ENCODE measurements at regions not wholly inside any gene's neighbourhood (a gene's known extent, or its start where the extent isn't known, plus 50 kb on each side); places are given as distances from the start of the nearest gene placed in this dataset.

DNA sequence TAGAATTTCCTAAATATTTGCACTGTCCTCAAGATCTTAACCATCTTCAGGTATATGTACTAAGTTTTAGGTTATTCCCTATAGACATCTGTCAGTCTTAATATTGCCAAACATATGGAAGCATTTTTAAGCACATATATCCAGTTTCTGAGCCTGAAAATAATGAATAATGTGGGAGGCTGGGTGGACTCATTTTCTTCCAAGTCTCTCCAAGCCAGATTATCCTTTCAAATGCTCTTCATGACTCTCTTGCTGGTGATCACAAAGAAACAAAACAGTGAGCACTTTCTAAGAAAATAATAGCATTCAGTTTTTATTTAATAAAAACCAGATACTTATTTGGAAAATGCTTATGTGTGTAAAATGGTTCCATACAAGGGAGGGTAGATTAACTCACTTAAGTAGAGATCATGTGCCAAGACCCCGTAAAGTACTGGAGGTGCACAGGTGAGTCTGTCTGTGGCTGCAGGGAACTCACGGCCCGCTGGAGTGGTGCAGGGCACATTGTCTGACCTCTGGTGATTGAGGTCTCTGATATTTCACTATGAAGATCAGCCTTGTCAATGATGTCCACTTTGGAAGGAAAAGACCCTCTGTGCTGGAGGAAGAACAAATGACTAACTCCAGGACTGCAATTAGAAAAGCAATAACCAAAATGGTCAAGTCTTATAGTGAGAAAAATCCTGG is 161.6 kb downstream of the TMEM18 start:
- DNase-seq (ENCODE audit: low read depth in 2 of 2, low spot score in 1 of 2) = no peak

DNA sequence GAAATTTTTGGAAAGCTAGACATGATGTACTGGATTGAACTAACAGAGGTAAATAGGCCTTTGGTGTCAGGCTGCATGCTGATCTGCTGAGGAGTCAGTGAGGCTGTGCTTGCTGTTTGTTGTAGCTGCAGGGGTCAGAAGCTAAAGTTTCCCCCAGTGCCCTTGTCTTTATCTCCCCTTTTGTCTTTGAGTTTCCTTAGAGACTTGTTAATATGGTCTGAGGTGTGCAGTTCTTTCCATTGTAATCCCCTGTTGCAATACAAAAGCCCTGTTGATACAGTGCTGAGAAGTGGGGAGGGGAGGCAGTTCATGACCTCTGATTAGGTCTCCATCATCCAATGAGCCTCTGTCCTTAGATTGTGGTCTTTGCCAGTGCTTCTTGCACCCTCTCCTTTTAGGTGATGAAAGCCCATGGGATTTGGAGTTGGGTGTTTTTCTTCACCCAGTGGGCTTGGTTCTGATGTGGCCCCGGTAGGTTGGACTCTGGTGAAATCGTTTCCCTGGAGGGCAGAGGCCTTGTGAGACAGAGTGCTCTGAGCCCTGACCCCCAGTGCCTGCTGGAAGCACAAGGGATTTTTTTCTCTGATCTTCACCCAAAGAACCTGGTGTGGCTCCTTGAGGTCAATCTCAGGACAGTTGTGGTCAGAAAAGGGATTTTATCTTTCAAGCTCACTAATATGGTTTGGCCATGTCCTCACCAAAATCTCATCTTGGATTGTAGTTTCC is 163.1 kb downstream of the TMEM18 start:
- no peak for DNase-seq (ENCODE audit: low read depth in 2 of 2, low spot score in 1 of 2)

DNA sequence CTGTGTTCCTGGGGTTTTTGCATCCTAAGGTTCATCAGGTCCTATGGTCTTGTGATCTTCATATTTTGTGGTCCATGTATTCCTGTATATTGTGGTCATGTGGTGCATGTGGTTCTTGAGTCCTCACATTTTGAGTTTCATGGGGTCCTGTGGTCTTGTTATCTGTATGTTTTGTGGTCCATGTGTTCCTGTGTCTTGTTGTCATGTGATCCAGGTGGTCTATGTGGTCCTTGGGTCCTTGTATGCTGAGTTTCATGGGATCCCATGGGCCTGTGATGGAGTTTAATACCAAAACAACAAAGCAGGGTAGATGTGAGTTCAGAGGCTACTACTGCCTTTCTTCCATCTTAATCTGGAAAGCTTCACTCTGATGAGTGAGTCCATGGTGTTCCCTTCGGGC is 166.4 kb downstream of the TMEM18 start:
- DNase-seq (ENCODE audit: low read depth in 2 of 2, low spot score in 1 of 2) = no peak

DNA sequence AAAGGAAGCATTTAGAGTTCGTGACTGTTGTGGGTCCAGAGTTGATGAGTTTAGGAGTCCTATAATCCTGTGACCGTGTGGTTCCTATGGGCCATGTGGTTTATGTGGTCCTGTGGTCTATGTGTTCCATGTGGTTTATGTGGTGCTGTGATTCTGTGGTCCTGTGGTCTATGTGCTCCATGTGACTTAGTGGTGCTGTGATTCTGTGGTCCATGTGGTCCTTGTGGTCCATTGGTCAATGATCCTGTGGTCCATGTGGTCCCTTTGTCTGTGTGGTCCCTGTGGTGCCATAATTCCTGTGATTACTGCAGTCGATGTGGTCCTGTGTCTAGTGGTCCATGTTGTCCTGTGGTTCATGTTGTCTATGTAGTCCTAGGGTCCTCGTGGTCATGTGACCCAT is 167.3 kb downstream of the TMEM18 start:
- no peak for DNase-seq (ENCODE audit: low read depth in 2 of 2, low spot score in 1 of 2)

DNA sequence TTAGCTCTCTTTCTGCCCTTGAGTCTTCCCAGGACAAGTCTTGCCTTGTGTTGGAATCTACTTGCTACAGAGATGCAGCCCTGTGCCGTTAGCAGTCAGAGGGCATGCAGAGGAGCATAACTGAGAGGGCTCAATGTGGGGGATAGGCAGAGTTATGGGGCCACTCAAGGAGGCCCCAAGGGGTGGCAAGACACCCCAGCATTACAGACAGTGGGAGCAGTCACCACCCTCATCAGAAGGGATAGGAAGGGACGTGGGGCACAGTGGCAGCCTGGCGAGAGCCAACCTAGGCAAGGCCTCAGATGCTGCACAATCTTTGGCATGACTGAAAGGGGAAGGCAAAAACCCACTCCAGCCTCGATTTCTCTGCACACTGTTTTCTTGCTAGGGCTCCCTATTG is 169.1 kb downstream of the TMEM18 start:
- no peak for DNase-seq (ENCODE audit: low read depth in 2 of 2, low spot score in 1 of 2)

DNA sequence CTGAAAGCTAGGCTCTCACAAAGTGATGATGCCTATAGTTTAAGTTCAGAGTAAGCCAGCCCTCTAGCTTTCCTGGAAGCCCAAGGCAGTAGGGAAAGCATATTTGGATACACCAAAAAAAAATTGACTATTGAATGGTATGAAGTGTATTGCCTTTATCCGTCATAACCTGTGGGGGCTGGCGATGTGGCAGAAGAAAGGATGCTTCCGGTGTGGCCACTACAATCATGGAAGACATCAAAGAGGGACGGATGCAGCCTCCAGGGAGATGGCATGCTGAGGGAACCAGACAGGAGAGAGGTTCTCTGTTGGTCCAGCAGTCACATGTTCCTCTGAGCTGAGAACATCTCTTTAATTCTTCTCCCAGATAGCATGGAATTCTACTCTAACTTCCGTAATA is 170.3 kb downstream of the TMEM18 start:
- no peak for DNase-seq (ENCODE audit: low read depth in 2 of 2, low spot score in 1 of 2)

DNA sequence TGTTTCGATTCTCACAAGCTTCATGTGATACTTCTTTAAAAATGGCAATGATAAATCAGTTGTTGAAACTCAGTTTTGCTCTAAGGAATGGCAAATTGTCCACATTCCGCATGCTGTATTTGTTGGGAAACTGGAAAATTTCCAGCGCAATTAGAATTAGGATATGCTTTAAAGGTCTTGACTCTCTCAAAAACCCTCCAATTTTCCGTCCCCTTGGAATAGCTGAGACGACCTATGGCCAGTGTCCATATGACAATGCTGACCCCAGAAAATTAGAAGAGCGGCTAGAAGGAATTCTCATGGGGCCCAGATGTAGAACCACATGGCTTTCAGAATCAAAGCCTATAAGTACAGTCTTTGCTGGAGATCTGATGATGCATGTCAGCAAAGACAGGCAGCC is 170.8 kb downstream of the TMEM18 start:
- DNase-seq (ENCODE audit: low read depth in 2 of 2, low spot score in 1 of 2) = no peak

DNA sequence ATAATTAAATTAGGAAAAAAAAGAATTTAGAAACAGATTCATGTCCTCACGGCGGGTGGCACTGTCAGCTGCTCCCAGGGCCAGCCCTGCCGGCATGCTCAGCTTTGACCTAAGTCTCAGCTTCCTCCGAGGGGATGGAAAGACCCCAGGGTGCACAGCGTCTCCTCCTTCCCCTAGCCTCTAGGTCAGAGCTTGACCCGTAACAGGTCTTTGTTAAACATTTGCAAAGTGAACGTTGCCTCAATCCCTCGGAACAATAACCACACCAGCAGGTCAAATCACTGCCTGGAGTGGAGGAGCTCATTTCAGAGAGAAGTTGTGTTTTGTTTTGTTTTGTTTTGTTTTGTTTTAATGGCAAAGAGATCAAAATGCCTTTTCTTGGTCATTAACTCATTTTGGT is 171.3 kb downstream of the TMEM18 start:
- no peak for DNase-seq (ENCODE audit: low read depth in 2 of 2, low spot score in 1 of 2)

DNA sequence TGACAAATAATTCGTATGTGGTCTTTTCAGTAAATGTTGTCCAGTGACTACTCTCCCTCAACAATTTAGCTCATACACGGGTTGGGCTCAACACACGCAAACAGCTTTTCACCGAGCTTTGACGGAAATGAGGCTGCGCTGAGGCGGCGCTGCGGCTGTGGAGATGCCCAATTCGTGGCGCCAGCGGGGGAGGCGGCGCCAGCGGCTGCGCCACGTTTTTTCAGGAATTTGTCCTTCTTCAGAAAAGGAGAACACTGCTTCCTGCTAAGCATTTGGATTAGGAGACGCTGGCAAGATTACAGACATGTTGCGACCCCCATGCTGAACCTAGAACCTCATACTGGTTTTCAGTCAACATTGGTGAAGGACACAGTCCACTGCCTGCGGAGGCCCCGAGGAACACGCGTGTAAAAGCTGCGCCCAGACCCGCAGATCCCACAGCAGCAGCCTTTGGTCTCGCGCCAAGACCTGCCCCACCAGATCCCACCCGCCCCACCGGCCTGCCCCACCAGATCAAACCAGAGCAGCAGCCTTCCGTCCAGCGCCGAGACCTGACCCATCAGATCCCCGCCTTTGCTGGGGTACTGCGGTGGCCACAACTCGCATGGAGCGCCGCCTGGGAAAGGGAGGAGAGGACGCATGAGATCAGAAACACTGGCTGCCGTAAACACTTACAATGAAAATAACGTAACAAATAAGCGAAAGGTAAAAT is 173.8 kb downstream of the TMEM18 start:
- DNase-seq (ENCODE audit: low read depth in 2 of 2, low spot score in 1 of 2) = no peak

DNA sequence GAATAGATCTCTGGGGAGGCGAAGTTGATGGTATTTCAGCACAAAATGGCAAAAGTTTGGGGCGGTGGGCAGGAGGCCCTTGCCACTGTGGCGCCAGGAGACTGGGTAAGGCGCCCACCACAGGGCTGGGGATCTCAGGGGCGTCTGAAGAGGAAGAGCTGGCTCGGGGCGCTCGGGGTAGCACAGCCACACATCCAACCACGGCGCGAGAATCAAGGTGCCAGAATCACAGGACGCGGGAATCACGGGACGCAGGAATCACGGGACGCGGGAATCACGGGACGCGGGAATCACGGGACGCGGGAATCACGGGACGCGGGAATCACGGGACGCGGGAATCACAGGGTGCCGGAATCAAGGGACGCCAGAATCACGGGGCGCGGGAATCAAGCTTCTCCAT is 174.4 kb downstream of the TMEM18 start:
- DNase-seq (ENCODE audit: low read depth in 2 of 2, low spot score in 1 of 2) = no peak

DNA sequence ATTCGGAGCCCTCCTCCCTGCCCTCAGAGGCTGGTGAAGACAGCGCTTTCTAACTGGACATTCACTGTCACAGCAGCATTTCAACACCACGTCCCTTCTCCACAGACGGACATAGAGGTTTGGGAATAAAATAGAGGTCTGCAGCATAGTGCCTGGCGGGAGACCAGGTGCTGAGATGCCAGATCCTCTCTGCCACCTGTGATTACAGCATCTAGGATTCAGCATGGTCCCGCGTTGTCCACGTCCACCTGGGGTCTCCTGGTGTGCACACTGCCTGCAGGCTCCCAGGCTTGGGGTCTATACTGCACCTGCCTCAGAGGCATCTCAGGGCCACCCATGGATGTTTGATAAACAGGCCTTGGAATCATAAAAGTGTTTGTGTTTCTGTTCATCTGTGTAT is 175.5 kb downstream of the TMEM18 start:
- DNase-seq (ENCODE audit: low read depth in 2 of 2, low spot score in 1 of 2) = no peak

DNA sequence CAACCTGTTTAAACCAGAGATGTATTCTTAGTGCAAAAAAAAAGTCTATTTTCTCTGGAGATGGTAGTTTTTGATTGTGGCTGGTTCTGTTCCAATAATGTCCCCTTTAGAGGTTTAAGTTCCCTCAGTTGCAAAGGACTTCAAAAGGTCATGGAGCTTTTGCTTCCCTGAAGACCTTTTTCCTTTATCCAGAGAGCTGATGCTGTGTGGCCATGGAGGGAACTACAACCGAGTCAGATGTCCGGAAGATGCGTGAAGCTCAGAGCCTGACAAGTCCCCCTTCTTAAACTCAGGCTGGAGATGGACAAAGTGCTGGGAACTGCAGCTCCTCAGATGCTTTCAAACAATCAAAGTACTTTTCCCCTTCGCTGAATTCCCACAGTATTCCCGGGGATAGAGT is 176.1 kb downstream of the TMEM18 start:
- no peak for DNase-seq (ENCODE audit: low read depth in 2 of 2, low spot score in 1 of 2)

DNA sequence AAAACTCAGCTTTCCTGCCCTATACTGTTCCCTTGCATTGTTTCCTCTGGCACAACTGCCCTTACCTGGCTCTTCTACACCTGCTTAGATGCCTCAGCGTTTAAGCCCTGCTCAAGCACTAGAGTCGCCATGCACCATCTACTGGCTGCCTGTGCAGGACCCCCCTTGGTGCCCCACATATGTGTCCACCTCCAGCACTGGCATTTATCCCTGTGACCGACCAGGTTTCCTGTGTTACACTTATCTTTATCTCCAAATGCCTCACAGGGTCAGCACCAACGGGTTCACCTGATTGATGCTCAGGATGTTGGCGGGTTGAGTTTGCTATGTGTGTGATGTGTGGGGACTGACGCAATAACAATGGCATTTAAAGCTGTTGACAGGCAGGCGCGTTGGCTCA is 177.5 kb downstream of the TMEM18 start:
- DNase-seq (ENCODE audit: low read depth in 2 of 2, low spot score in 1 of 2) = no peak

DNA sequence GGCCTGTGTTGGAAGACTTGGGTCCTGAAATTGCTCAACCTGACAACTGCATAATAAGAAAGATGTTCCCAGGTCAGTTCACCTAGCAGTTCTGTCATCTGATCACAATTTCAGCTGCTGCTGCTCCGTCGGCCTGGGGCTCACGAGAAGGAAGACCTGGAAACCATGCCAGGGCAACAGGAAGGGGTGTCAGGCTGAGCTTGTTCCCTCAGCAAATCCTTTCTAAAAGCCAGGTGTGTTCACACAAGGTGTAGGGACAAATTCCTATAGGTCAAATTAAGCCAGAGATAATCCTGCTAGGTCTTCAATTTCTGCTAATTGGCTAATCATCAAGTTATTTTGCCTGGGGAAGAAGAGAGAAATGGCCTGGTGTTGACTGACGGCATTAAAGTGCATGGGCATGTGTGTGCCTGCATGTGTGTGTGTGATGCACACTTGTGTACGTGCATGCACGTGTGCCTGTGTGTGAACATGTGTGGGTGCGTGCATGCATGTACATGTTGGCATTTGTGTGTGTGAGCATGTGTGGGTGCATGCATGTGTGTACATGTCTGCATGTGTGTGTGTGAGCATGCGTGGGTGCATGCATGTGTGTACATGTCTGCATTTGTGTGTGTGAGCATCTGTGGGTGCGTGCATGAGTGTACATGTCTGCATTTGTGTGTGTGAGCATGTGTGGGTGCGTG is 178.6 kb downstream of the TMEM18 start:
- DNase-seq (ENCODE audit: low read depth in 2 of 2, low spot score in 1 of 2) = no peak

DNA sequence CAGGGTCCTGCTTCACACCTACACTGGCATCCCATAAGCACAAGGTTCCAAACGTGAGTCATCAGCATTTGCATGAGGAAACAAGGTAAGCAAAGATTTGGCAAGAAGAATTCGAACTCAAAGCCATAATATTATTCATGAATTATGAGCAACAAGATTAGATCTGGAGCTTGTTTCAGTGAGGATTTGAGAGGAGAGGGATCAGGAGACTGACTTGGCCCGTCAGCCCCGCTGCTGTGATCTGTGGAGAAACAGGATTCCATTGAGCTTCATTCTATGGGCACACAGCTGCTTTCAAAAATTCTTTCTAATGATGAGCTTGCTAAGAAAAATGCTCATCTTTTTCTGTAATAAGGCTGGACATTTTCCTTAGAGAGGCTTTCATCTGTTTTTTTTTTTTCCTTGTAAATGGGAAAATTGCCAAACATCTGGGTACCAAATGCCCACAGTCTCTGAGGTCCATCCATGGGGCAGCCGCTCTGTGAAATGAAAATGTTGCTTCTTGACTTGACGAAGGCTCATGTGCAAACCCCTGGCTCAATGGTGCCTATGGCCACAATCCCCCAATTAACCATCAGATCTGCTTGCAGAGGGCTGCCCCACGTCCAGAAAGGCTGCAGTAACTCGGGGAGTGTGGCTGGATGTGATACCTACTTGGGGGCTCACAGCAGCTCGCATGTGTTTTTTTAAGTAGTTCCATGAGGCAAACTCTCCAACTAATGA is 179.3 kb downstream of the TMEM18 start:
- DNase-seq (ENCODE audit: low read depth in 2 of 2, low spot score in 1 of 2) = no peak

DNA sequence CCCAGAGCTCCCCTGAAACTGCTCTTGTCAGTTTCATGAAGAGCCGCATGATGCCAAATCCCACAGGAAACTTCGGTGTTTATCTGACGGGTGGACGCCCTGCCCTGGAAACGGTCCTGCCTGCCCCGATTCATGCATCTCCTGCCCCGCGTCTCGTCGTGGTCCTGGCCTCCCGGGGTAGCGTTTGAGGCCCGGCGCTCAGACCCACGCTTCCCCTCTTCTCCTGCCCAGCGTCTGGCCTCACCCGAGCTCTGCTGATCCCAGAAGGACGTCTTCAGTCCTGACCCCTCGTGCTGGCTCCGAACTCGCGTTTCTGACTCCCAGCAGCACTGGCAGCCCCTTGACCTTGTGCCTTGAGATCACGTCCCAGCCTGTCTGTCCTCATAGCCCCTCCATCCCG is 180.5 kb downstream of the TMEM18 start:
- no peak for DNase-seq (ENCODE audit: low read depth in 2 of 2, low spot score in 1 of 2)

DNA sequence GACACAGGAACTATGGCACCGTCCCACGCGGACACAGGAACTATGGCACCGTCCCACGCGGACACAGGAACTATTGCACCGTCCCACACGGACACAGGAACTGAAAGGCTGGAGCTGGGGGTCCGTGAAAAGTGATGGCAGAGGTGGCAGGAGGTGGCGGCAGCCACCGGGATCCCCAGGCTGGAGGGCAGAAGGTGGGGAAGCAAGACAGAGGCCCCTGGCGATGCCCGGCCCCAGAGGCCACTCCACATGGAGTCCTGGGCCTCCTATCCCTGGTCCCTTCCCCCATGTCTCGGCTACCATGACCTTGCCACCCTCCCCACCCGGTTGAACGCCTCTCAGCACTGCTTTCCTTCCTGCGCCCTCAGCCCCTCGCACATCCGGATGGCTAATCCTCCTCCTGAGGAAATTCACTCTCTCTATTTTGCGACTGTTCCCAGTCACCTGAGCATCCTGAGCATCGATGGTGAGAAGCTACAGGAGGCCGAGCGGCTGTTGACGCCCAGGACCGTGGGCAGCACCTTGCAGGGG is 181.4 kb downstream of the TMEM18 start:
- DNase-seq (ENCODE audit: low read depth in 2 of 2, low spot score in 1 of 2) = no peak

DNA sequence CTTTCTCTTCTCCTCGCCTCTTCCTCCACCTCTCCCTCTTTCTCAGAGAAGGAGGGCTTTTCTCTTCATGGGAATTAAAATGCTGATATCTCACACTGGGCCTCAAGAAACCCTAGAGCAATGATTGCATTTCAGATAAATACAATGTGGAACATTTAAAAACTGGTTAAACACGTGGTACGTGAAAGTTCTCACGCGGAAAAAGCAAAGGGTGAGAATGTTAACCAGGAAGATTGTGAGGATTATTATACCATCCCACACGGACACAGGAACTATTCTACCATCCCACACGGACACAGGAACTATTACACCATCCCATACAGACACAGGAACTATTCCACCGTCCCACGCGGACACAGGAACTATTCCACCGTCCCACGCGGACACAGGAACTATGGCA is 182.4 kb downstream of the TMEM18 start:
- DNase-seq (ENCODE audit: low read depth in 2 of 2, low spot score in 1 of 2) = no peak

DNA sequence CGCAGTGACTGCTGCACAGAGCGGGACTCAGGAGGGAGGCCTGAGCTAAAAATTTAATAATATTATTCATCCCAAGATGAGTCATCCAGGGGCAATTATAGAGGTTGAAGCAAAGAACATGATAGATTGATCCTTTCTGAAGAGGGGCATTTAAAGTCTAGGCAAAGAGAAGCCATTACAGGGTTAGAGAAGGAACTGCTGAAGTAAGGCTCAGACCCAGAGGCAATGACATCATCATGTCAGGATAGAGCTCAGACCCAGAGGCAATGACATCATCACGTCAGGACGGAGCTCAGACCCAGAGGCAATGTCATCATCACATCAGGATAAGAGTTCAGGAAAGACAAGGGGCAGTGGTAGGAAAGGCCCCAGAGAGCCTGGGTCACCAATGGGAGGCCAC is 184.0 kb downstream of the TMEM18 start:
- no peak for DNase-seq (ENCODE audit: low read depth in 2 of 2, low spot score in 1 of 2)

DNA sequence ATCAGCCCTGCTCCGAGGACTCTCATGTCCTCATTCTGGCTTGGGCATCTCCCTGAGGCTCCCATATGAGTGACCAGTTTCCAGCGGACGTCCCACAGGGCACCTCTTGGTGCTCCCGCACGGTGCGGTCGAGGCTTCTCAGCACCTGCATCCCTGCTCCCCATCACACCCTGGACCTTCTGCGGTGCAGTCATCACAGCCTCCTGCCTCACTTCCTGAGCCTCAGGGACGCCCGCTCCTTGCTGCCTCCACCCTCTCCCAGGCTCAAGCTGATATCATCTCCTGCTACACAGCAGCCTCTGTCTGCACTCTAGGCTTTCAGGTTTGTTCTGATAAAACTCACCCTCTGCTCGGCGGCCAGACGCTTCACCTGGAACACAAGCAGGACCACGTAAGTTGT is 185.0 kb downstream of the TMEM18 start:
- DNase-seq (ENCODE audit: low read depth in 2 of 2, low spot score in 1 of 2) = no peak

DNA sequence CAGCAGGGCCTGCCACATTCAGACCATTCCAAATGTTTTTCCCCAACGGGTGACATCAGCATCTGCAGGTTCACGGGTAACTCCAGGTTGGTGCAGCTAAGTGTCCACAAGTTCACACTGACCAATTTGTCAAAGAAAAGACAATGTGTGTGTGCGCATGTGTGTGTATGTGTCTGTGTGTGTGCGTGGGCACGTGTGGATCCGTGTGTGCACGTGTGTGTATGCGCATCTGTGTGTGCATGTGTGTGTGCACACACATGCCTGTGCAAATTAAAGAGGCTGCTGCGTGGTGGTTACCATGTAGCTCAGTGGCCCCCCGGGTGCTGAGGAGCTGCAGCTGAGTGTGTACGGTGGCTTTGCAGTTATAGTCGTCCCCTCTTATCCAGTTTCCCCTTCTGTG is 187.4 kb downstream of the TMEM18 start:
- no peak for DNase-seq (ENCODE audit: low read depth in 2 of 2, low spot score in 1 of 2)
